H1 (cell line): ENCODE measurements at regions not wholly inside any gene's neighbourhood (a gene's known extent, or its start where the extent isn't known, plus 50 kb on each side); places are given as distances from the start of the nearest gene placed in this dataset.

Experiments
- CHD7 ChIP-seq: fragments of 300-600 bp; sonication (generic); IDR thresholded peaks from 2 replicates; pipeline ENCODE4 v1.7.1; 2012; ENCODE audit warnings: low read length, moderate library complexity, mild to moderate bottlenecking, inconsistent platforms; ENCODE audit not compliant: insufficient replicate concordance
- EP300 ChIP-seq, 2 experiments: IDR thresholded peaks; 1 replicate in 1 of 2; 2 replicates in 1 of 2; pipeline ENCODE4 v1.6.1; 2011 to 2012; ENCODE audit warnings: low read depth in 2 of 2, low read length in 2 of 2, mild to moderate bottlenecking in 2 of 2, borderline replicate concordance in 1 of 2, inconsistent platforms in 1 of 2, moderate library complexity in 1 of 2
- JUN ChIP-seq: IDR thresholded peaks from 2 replicates; pipeline ENCODE4 v1.6.1; 2011; ENCODE audit warnings: low read depth, mild to moderate bottlenecking, improper control_type of control experiment, low read length
- KDM5A ChIP-seq: fragments of 200-600 bp; IDR thresholded peaks from 2 replicates; pipeline ENCODE4 v1.7.1; 2012; ENCODE audit warnings: mild to moderate bottlenecking, low read length, inconsistent platforms, mixed read lengths
- NRF1 ChIP-seq: IDR thresholded peaks from 2 replicates; pipeline ENCODE4 v1.6.1; 2011; ENCODE audit warnings: mild to moderate bottlenecking, low read depth, low read length, improper control_type of control experiment
- RAD21 ChIP-seq, 2 experiments: IDR thresholded peaks in 1 of 2; conservative IDR thresholded peaks in 1 of 2; 2 replicates each; pipeline ENCODE4 v1.6.1; 2011; ENCODE audit warnings: low read depth in 2 of 2, low read length in 2 of 2, improper control_type of control experiment in 1 of 2, inconsistent platforms in 1 of 2, mild to moderate bottlenecking in 1 of 2, moderate library complexity in 1 of 2
- RFX5 ChIP-seq: IDR thresholded peaks from 2 replicates; pipeline ENCODE4 v1.6.1; 2011; ENCODE audit warnings: low read depth, low read length, improper control_type of control experiment, borderline replicate concordance
- SUZ12 ChIP-seq: fragments of 200-600 bp; sonication (generic); IDR thresholded peaks from 2 replicates; pipeline ENCODE4 v1.6.1; 2012; ENCODE audit warnings: mild to moderate bottlenecking, inconsistent platforms, low read length, moderate library complexity, mixed read lengths
- TF ChIP-seq, protein P1 (sequence below), 3 experiments: IDR thresholded peaks; 1 replicate in 2 of 3; 2 replicates in 1 of 3; pipeline versions ENCODE4 v1.5.1 to v1.6.1; 2011; ENCODE audit warnings: low read length in 3 of 3, mild to moderate bottlenecking in 3 of 3, inconsistent platforms in 2 of 3, low read depth in 1 of 3, moderate library complexity in 1 of 3; ENCODE audit not compliant: insufficient read depth in 1 of 3; ENCODE audit errors: control extremely low read depth in 1 of 3

GRCh38 chr22:47759909-47760308 lies 997.5 kb downstream of the TBC1D22A start (continued):
- TF ChIP-seq CHD7, result no peak
- TF ChIP-seq SUZ12, result no peak
- TF ChIP-seq, protein P1, sequence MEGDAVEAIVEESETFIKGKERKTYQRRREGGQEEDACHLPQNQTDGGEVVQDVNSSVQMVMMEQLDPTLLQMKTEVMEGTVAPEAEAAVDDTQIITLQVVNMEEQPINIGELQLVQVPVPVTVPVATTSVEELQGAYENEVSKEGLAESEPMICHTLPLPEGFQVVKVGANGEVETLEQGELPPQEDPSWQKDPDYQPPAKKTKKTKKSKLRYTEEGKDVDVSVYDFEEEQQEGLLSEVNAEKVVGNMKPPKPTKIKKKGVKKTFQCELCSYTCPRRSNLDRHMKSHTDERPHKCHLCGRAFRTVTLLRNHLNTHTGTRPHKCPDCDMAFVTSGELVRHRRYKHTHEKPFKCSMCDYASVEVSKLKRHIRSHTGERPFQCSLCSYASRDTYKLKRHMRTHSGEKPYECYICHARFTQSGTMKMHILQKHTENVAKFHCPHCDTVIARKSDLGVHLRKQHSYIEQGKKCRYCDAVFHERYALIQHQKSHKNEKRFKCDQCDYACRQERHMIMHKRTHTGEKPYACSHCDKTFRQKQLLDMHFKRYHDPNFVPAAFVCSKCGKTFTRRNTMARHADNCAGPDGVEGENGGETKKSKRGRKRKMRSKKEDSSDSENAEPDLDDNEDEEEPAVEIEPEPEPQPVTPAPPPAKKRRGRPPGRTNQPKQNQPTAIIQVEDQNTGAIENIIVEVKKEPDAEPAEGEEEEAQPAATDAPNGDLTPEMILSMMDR (IDR thresholded peaks at IDR 0.05; ENCODE audit: control extremely low read depth in 1 of 3, insufficient read depth in 1 of 3, low read depth in 1 of 3, low read length in 3 of 3), result no peak
- no peak for TF ChIP-seq JUN
- TF ChIP-seq RFX5, result no peak
- no peak for TF ChIP-seq EP300 (IDR thresholded peaks at IDR 0.05; ENCODE audit: borderline replicate concordance in 1 of 2, low read depth in 2 of 2, low read length in 2 of 2)
- TF ChIP-seq NRF1, result no peak
- TF ChIP-seq RAD21 (IDR thresholded peaks at IDR 0.05 in 1 of 2, conservative IDR thresholded peaks at IDR 0.05 in 1 of 2; ENCODE audit: low read depth in 2 of 2, low read length in 2 of 2), result no peak
- TF ChIP-seq KDM5A, result no peak
